Keratinocyte (primary cell): ENCODE measurements at regions not wholly inside any gene's neighbourhood (a gene's known extent, or its start where the extent isn't known, plus 50 kb on each side); places are given as distances from the start of the nearest gene placed in this dataset.

ENCODE experiments used
- EZH2 ChIP-seq: IDR thresholded peaks from one replicate; pipeline ENCODE4 v1.6.1; 2012; ENCODE audit warnings: inconsistent platforms, mild to moderate bottlenecking, low read length, moderate library complexity
- TF ChIP-seq, protein P1 (sequence below), 3 experiments: IDR thresholded peaks in 1 of 3; conservative IDR thresholded peaks in 1 of 3; optimal IDR thresholded peaks in 1 of 3; 2 replicates in 2 of 3; 3 replicates in 1 of 3; pipeline versions ENCODE3 to v1.5.1; 2011; ENCODE audit warnings: low read length in 3 of 3, mild to moderate bottlenecking in 3 of 3, moderate library complexity in 2 of 3, control low read depth in 1 of 3, inconsistent platforms in 1 of 3; ENCODE audit not compliant: insufficient read depth in 2 of 3; ENCODE audit errors: extremely low read depth in 1 of 3

DNA sequence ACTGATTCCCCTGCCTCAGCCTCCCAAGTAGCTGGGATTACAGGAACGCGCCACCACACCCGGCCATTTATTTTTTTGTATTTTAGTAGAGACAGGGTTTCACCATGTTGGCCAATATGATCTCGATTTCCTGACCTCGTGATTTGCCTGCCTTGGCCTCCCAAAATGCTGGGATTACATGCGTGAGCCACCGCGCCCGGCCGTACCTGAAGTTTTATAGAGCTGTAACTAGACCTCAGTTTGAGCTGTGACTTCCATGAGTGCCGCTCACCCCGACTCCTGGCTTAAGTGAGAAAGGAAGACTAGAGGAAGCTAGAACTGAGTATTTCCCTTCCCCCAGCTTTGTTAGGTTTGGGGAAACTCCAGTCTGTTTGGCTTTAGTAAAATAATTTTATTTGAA is 1283.1 kb downstream of the KCNT2 start:
- TF ChIP-seq, protein P1, sequence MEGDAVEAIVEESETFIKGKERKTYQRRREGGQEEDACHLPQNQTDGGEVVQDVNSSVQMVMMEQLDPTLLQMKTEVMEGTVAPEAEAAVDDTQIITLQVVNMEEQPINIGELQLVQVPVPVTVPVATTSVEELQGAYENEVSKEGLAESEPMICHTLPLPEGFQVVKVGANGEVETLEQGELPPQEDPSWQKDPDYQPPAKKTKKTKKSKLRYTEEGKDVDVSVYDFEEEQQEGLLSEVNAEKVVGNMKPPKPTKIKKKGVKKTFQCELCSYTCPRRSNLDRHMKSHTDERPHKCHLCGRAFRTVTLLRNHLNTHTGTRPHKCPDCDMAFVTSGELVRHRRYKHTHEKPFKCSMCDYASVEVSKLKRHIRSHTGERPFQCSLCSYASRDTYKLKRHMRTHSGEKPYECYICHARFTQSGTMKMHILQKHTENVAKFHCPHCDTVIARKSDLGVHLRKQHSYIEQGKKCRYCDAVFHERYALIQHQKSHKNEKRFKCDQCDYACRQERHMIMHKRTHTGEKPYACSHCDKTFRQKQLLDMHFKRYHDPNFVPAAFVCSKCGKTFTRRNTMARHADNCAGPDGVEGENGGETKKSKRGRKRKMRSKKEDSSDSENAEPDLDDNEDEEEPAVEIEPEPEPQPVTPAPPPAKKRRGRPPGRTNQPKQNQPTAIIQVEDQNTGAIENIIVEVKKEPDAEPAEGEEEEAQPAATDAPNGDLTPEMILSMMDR (optimal IDR thresholded peaks at IDR 0.05 in 1 of 3, IDR thresholded peaks at IDR 0.05 in 1 of 3, conservative IDR thresholded peaks at IDR 0.05 in 1 of 3; ENCODE audit: extremely low read depth in 1 of 3, insufficient read depth in 2 of 3, low read length in 3 of 3) = no peak
- no peak for TF ChIP-seq EZH2
